ENCODE measurements at regions not wholly inside any gene's neighbourhood (a gene's known extent, or its start where the extent isn't known, plus 50 kb on each side); places are given as distances from the start of the nearest gene placed in this dataset.
A peak's percentile ranks its signal among the peaks of the same experiment; 100 is the strongest.

DNA sequence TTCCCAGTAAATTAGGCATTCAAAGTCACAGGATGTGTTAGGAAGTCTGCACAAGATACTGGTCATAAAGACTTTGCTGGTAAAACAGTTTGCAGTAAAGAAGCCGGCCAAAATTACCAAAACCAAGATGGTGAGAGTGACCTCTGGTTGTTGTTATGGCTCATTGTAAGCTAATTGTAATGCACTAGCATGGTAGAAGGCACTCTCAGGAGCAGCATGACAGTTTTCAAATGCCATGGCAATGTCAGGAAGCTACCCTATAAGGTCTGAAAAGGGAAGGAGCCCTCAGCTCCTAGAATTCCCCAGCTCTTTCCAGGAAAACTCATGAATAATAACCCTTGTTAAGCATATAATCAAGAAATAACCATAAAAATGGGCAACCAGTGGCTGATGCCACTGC, 64.3 kb upstream of the TNC start:
- TF ChIP-seq, protein P1, sequence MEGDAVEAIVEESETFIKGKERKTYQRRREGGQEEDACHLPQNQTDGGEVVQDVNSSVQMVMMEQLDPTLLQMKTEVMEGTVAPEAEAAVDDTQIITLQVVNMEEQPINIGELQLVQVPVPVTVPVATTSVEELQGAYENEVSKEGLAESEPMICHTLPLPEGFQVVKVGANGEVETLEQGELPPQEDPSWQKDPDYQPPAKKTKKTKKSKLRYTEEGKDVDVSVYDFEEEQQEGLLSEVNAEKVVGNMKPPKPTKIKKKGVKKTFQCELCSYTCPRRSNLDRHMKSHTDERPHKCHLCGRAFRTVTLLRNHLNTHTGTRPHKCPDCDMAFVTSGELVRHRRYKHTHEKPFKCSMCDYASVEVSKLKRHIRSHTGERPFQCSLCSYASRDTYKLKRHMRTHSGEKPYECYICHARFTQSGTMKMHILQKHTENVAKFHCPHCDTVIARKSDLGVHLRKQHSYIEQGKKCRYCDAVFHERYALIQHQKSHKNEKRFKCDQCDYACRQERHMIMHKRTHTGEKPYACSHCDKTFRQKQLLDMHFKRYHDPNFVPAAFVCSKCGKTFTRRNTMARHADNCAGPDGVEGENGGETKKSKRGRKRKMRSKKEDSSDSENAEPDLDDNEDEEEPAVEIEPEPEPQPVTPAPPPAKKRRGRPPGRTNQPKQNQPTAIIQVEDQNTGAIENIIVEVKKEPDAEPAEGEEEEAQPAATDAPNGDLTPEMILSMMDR (conservative IDR thresholded peaks at IDR 0.05), result no peak
- Mint-ChIP-seq H3K4me3 (peak overlapping the region; percentile 27), H3K36me3 (ENCODE audit: low read depth) (no peaks in the 10 kb centered on the region), H3K9me3 (peaks cover 2% of the 10 kb centered on the region), H3K27me3 (ENCODE audit: insufficient read depth) (no peaks in the 10 kb centered on the region), H3K27ac (peak overlapping the region; percentile 83), H3K4me1 (peaks cover 28% of the 10 kb centered on the region)
- WGBS, 2 experiments (ENCODE audit: insufficient coverage in 1 of 2, insufficient read length in 1 of 2), result 78 to 80% methylated on average over 1 of the region's 1 CpG
- Histone ChIP-seq H3K27ac (ENCODE audit: low read depth, low read length) (no peak overlapping the region), H3K36me3 (ENCODE audit: control insufficient read depth, insufficient read depth, low read length) (no peaks in the 10 kb centered on the region), H3K4me1 (ENCODE audit: control insufficient read depth, insufficient read depth, low read length) (peaks cover 19% of the 10 kb centered on the region), H3K27me3 (ENCODE audit: control insufficient read depth, insufficient read depth, low read length, poor library complexity, severe bottlenecking) (no peaks in the 10 kb centered on the region), H3K9ac (ENCODE audit: extremely low read depth, low read length, poor library complexity, severe bottlenecking) (no peak overlapping the region), H3K9me3 (ENCODE audit: control insufficient read depth, low read length) (no peaks in the 10 kb centered on the region), H3K4me3 (ENCODE audit: low read length) (peak overlapping the region; percentile 48)
- no peak for DNase-seq

DNA sequence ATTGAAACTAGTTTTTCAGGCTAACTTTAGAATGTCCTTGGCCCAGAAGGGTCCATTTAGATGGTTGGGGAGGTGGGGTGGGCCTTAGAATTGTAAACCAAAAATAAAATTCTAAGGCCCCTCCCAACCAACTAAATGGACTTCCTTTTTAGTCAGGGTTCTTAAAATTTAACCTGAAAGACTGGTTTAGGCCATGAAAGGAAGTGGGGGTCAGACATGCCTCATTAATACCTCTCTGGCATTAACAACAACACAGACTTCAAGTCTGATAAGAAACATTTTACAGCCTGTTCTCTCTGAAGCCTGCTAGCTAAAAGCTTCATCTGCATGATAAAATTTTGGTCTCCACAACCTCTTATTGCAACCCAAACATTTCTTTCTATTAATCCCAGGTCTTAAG, 65.5 kb upstream of the TNC start:
- TF ChIP-seq, protein P1 (conservative IDR thresholded peaks at IDR 0.05), result no peak
- Mint-ChIP-seq H3K4me3 (no peak overlapping the region), H3K9me3 (peaks cover 2% of the 10 kb centered on the region), H3K4me1 (peaks cover 28% of the 10 kb centered on the region), H3K27ac (peak overlapping the region; percentile 56), H3K27me3 (ENCODE audit: insufficient read depth) (no peaks in the 10 kb centered on the region), H3K36me3 (ENCODE audit: low read depth) (no peaks in the 10 kb centered on the region)
- Histone ChIP-seq H3K9ac (ENCODE audit: extremely low read depth, low read length, poor library complexity, severe bottlenecking) (no peak overlapping the region), H3K36me3 (ENCODE audit: control insufficient read depth, insufficient read depth, low read length) (no peaks in the 10 kb centered on the region), H3K4me1 (ENCODE audit: control insufficient read depth, insufficient read depth, low read length) (peaks cover 19% of the 10 kb centered on the region), H3K9me3 (ENCODE audit: control insufficient read depth, low read length) (no peaks in the 10 kb centered on the region), H3K27me3 (ENCODE audit: control insufficient read depth, insufficient read depth, low read length, poor library complexity, severe bottlenecking) (no peaks in the 10 kb centered on the region), H3K4me3 (ENCODE audit: low read length) (no peak overlapping the region), H3K27ac (ENCODE audit: low read depth, low read length) (no peak overlapping the region)
- DNase-seq, result no peak

DNA sequence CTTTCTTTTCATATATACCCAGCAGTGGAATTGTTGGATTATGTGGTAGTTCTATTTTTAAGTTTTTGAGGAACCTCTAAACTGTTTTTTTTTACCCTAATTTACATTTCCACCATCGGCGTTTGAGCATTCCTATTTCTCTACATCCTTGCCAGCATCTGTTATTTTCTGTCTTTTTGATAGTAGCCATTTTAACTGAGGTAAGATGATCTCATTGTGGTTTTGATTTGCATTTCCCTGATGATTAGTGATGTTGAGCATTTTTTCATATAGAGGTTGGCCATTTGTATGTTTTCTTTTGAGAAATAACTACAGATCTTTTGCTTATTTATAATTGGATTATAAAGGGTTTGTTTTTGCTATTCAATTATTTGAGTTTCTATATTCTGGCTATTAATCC, 71.7 kb upstream of the TNC start:
- Mint-ChIP-seq H3K4me1 (peaks cover 28% of the 10 kb centered on the region), H3K27ac (no peak overlapping the region), H3K27me3 (ENCODE audit: insufficient read depth) (no peaks in the 10 kb centered on the region), H3K36me3 (ENCODE audit: low read depth) (peaks cover 15% of the 10 kb centered on the region), H3K9me3 (peaks cover 26% of the 10 kb centered on the region), H3K4me3 (no peak overlapping the region)
- no peak overlapping the region for H3K4me3 ChIP-seq (ENCODE audit: low read length)
- H3K36me3 ChIP-seq (ENCODE audit: control insufficient read depth, insufficient read depth, low read length), result peaks cover 2% of the 10 kb centered on the region
- no peak for DNase-seq
- H3K4me1 ChIP-seq (ENCODE audit: control insufficient read depth, insufficient read depth, low read length), result peaks cover 3% of the 10 kb centered on the region
- no peak overlapping the region for H3K9ac ChIP-seq (ENCODE audit: extremely low read depth, low read length, poor library complexity, severe bottlenecking)
- no CpG with 5 or more reads among the region's 2 CpGs for WGBS, 2 experiments (ENCODE audit: insufficient coverage in 1 of 2, insufficient read length in 1 of 2)
- TF ChIP-seq, protein P1 (conservative IDR thresholded peaks at IDR 0.05), result no peak
- H3K27me3 ChIP-seq (ENCODE audit: control insufficient read depth, insufficient read depth, low read length, poor library complexity, severe bottlenecking), result no peaks in the 10 kb centered on the region
- no peak overlapping the region for H3K27ac ChIP-seq (ENCODE audit: low read depth, low read length)
- peaks cover 28% of the 10 kb centered on the region for H3K9me3 ChIP-seq (ENCODE audit: control insufficient read depth, low read length)

Measured in endodermal cell (in vitro differentiated cells).